ENCODE measurements at regions not wholly inside any gene's neighbourhood (a gene's known extent, or its start where the extent isn't known, plus 50 kb on each side); places are given as distances from the start of the nearest gene placed in this dataset.
"Not testable (repeated sequence)": the region's sequence is repeated elsewhere in the genome, so short reads cannot be mapped to it uniquely, and the experiment has no call there.

- DNase-seq (ENCODE audit: low read depth, low spot score): no peak
- no peak for TF ChIP-seq CTCF (IDR thresholded peaks at IDR 0.05; ENCODE audit: low read depth, low read length)
- in situ Hi-C loops (cut with HindIII; ENCODE audit: low sequenced_read_pairs): no loop called here
- no peak overlapping the region for H3K4me3 ChIP-seq (ENCODE audit: low read depth, low read length)
Measured at GRCh38 chr7:51543801-51544553, 227.4 kb upstream of the COBL start.

- H3K4me3 ChIP-seq (ENCODE audit: low read depth, low read length); in situ Hi-C loops (cut with HindIII; ENCODE audit: low sequenced_read_pairs): not testable (repeated sequence)
Measured at GRCh38 chr7:51540906-51541305, 224.3 kb upstream of the COBL start.

GRCh38 chr7:51539840-51540239 is 223.2 kb upstream of the COBL start:
- no peak for TF ChIP-seq CTCF (IDR thresholded peaks at IDR 0.05; ENCODE audit: low read depth, low read length)

More at GRCh38 chr7:51540906-51541305, 224.3 kb upstream of the COBL start:
- not testable (repeated sequence) for DNase-seq (ENCODE audit: low read depth, low spot score)

GRCh38 chr7:51528172-51528571 is 211.6 kb upstream of the COBL start:
- H3K4me3 ChIP-seq (ENCODE audit: low read depth, low read length): no peak overlapping the region
- no peak for DNase-seq (ENCODE audit: low read depth, low spot score)
- TF ChIP-seq CTCF (IDR thresholded peaks at IDR 0.05; ENCODE audit: low read depth, low read length): no peak
- in situ Hi-C loops (cut with HindIII; ENCODE audit: low sequenced_read_pairs): no loop called here

More at GRCh38 chr7:51539840-51540239, 223.2 kb upstream of the COBL start:
- in situ Hi-C loops (cut with HindIII; ENCODE audit: low sequenced_read_pairs): no loop called here
- DNase-seq (ENCODE audit: low read depth, low spot score): no peak
- H3K4me3 ChIP-seq (ENCODE audit: low read depth, low read length): no peak overlapping the region

GRCh38 chr7:51521694-51522312 is 205.2 kb upstream of the COBL start:
- in situ Hi-C loops (cut with HindIII; ENCODE audit: low sequenced_read_pairs): no loop called here

GRCh38 chr7:51521054-51521453 is 204.4 kb upstream of the COBL start:
- no peak for TF ChIP-seq CTCF (IDR thresholded peaks at IDR 0.05; ENCODE audit: low read depth, low read length)
- in situ Hi-C loops (cut with HindIII; ENCODE audit: low sequenced_read_pairs): no loop called here

More at GRCh38 chr7:51521694-51522312, 205.2 kb upstream of the COBL start:
- H3K4me3 ChIP-seq (ENCODE audit: low read depth, low read length): no peak overlapping the region
- no peak for TF ChIP-seq CTCF (IDR thresholded peaks at IDR 0.05; ENCODE audit: low read depth, low read length)
- DNase-seq (ENCODE audit: low read depth, low spot score): no peak

GRCh38 chr7:51518646-51519045 is 202.0 kb upstream of the COBL start:
- no peak for TF ChIP-seq CTCF (IDR thresholded peaks at IDR 0.05; ENCODE audit: low read depth, low read length)
- DNase-seq (ENCODE audit: low read depth, low spot score): no peak
- in situ Hi-C loops (cut with HindIII; ENCODE audit: low sequenced_read_pairs): no loop called here
- no peak overlapping the region for H3K4me3 ChIP-seq (ENCODE audit: low read depth, low read length)

More at GRCh38 chr7:51521054-51521453, 204.4 kb upstream of the COBL start:
- DNase-seq (ENCODE audit: low read depth, low spot score): no peak
- H3K4me3 ChIP-seq (ENCODE audit: low read depth, low read length): no peak overlapping the region
